Ureter (tissue), 1 donor: ENCODE measurements at regions not wholly inside any gene's neighbourhood (a gene's known extent, or its start where the extent isn't known, plus 50 kb on each side); places are given as distances from the start of the nearest gene placed in this dataset.

Experiments
- DNase-seq: peaks from one replicate; pipeline ENCODE4 v3.0.0-alpha.2; 2020; ENCODE audit warnings: low spot score
- donor health status: DM: yes; HTN: yes; CAD: no.

DNA sequence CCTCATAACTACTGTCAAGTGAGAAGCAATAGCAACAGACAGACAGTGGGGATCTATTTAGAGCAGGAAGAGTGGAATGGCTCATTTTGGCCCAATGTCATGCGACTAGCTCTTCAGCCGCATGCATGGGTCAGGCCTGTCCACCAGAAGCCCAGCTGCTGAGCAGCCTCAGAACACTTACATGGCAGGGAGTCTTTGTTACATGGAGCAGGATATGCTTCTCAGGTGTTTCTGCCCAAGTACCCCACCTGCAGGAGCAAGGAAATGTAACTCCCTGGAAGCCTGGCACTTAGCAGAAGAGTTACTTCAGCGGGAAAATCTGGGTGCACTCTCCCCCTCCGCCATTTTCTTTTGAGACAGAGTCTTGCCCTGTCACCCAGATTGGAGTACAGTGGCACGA lies 73.5 kb upstream of the ARHGAP5 start:
- DNase-seq: no peak

DNA sequence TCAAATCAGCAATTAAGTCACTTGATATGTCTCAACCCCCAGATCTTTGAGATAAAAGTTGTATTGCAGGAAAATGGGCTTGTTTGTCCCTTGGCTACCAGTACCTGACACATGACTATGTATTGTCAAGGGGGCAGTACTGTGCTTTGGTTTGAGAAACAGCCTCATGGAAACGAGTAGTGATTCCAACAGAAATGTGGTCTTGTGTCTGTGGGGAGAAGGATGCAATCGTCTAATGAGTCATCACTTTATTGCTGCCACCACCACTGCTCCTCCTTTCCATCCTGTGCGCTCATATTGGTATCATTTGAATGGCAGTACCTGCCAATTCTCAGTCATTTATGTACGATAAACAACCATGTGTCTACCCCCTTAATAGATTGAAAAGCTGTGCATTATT lies 72.8 kb upstream of the ARHGAP5 start:
- no peak for DNase-seq

DNA sequence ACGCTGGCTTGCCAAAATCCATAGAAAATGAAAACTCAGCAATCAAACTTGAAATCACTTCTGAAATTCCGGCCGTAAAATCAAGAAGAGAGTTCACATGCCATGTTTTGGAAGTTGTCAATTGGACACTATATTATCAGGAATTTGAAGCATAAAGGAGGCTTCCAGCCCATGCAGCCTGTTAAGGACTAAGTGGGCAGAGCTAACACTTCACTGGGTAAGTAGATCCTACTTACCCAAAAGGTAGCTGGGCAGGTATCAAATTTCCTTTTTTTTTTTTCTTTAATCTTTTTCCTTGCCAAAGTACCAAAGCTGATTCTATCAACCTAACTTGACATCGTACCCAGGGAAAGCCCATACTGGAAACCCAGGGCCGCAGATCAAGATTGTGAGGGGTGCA lies 71.5 kb upstream of the ARHGAP5 start:
- no peak for DNase-seq

DNA sequence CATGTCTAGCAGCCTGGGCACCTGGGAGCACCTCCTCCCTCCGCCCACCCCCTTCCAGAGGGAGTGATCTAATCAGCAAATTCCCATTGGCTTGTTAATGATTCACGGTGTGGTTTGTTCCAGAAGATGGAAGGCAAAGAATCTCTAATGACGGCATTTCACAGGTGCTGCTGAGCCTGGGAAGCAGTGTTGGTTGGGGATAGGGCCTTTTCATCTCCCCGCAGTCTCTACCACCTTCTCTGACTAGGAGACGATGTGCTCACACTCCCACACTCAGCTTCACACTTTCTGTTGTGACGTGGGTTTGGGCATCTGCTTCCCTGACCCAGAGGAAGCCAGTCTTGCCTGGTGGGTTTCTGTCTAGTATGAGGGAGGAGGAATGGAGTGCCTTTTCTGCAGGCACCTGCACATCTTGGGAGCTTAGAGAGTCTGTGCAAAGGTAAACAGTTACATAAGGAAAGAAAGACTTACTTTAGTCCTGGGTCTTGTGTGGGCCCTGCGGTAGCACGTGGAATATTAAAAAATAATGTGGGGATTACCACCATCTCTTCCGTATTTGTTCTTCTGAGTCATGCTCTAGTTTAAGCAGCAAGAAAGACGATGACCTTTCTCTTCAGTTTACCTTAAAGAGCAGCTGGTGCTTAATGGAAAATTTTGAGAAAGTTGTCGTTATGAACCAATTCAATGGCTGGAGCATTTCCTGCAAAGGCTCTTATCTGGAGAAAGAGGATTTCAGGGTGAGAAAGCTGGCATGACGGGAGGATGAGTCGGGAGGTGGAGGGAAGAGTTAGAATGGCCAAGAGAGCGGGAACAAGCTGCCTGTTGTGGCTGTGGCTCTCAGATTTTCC lies 70.6 kb upstream of the ARHGAP5 start:
- no peak for DNase-seq

DNA sequence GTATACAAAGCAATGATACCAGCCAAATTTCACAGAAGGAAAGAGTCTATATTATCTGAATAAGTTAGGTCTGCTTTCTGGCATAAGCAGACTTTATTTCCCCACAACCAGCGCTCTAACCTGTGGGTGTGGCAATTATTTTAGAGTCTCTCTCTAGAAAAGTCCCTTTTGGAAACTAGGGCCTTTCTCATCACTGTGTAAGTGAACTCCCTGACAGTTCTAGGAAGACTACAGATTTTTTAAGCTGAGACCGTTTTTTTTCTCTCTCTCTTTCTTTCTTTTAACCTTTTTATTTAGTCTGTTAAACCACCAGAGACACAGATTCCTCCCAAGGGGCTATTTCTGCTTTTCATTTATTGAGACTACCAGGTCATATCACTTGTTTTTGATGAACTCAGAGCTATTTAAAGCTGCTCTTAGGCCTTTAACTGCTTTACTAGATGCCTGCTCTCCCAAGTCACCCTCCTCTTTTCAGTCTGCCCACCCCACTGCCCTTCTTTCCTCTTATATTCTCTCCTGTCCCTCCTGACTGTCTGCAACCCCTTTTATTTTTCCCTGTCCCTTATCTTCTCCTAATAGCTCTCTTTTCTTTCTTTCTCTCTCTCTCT lies 69.2 kb upstream of the ARHGAP5 start:
- DNase-seq: no peak

DNA sequence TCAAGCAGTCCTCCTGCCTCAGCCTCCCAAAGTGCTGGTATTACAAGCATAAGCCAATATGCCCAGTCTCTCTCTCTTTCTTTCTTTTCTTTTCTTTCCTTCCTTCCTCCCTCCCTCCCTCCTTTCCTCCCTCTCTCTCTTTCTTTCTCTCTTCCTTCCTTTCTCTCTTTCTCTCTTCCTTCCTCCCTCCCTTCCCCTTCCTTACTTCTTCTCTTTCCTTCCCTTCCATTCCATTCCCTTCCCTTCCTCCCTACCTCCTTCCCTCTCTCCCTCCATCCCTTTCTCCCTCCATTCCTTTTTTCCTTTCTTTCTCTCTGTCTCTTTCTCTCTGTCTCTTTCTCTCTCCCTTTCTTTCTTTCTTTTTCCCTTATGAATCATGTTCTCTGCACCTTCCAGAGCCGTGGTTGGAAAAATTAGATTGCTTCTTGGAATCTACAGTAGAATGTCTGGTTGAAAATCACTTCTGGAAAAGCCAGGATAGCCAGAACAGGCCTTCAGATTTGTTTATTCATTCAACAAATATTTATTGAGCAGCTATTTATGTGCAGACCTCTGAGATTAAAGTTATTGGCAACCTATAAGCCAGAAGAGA lies 68.4 kb upstream of the ARHGAP5 start:
- DNase-seq: no peak

DNA sequence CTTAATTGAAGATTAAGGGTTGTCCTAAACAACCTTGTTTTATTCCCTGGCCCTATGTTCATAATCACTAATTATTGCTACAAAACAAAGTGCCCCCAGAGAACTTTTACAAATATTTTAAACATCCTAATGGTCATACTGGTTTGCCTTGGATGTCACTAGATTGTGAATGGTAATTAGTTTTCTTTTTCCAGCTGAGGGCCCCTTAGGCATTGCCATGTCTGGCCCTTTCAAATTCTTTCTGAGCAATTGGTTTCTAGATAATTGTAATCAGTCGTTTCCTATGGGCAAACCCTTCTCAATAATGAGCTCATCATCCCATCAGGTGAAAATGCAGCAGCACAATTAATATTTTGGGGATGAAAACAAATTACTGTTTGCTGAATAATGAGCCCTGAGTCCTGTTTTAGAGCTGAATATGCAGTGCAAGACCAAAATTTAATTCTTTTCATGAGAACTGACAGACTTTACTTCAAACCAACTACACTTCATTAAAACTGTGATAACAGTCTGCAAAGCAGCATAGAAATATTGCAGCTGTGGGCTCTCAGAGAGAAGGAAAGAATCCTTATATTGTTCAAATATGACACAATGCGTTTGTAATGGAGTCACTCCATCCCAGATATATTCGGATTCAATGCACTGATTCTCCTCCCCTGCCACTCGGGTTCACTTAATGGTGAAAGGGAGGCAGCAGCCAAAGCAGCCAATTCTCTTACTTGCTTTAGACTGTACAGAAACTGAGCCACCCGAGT lies 67.7 kb upstream of the ARHGAP5 start:
- no peak for DNase-seq

DNA sequence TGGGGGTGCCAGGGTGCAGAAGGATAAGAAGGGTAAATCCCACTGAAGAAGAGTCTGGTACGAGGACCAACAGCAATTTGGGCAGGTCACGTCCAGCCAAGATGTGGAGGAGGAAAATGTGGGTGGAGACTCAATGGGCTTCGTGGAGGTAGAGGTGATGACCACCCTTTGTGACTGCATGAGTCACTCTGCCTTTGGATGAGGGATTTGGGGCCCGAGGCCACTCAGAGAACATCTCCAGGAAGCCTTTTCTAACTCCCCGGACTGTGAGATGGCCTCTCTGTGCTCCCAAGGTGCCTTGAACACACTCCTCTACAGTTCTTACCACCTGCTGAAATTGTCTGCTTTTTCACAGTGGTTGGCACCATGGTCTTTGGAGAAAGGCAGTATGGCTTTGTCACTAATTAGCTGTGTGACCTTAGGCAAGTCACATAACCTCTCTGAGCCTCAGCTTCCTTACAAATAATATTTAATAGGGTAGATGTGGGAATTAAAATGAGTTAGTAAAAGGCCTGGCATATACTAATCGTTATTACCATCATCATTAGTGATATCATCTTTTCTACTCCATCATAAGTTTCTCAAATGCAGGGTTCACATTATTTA lies 67.0 kb upstream of the ARHGAP5 start:
- no peak for DNase-seq

DNA sequence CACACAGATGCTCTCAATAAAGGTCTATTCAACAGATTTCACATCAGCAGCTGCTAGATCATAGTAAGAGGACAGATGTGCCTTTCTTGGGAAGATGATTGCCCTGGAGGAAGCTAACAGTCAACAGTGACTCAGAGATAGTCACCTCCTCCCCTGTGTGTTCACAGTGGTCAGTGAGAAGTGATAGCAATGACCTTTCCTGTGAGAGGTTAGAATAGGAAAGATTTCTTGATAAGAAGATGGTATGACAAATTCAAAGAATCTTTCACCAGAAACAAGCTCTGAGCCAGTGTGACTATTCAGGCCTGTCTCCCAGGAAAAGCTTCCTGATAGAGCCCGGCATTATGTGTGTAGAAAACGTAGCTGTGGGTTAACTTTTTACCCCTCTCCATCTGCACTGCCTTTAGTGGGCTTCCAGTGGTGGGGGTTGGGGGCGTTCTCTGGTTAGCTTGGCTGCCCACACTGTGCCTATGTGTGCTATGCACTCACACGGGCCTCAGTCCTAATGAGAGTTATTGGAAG lies 66.4 kb upstream of the ARHGAP5 start:
- DNase-seq: no peak

DNA sequence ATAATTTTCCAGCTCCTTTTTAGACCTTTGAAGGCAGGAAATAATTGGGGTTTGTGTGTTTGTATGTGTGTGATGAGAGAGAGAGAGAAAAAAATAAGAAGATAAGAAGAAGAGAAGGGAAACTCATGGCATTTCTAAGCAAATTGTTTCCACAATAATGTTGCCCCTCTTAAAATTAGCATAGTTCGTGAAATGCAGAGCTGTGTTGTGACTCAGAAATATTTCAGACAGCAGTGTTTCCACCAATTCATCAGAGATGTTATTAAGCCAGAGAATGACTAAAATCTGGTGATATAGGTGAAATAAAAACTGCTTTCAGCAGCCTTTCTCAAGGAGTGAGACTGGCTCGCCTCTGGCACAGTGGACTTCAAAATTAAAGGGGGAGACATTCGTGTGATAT lies 65.9 kb upstream of the ARHGAP5 start:
- DNase-seq: no peak

DNA sequence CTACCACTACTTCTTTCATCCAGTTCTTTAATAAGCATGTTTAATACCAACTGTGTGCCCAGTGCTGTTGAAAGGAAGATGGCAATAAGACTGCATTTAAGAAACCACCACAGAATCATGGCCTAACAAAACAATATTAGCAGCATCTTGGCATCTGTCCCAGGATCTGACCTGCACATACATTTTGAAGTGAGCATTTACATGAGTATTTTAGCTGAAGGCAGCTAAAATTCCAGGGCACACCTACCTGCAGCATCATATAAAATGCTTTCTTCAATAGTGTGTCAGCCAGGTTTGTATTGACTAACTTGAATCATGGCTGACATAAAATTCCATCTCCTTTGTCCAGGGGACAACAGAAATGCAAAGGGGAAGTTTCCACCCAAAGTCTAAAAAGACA lies 65.0 kb upstream of the ARHGAP5 start:
- no peak for DNase-seq

DNA sequence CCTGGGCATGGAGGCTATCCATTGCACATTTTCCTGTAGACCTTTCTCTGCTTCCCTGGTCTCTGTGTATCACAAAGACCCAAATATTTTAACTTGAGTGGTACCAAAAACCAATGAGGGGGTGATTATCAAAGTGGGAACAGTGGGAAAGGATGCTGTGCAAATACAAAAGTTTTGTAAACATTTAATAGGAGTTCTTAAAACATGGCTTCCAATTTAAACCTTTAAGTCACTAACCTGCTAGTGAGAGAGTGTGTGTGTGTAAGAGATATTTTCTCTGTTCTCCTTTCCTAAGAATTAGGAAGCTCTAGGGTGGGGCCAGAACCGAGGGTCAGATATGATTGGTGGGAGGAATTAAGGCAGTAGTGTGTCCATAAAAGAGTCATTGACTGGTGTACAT lies 64.5 kb upstream of the ARHGAP5 start:
- no peak for DNase-seq

DNA sequence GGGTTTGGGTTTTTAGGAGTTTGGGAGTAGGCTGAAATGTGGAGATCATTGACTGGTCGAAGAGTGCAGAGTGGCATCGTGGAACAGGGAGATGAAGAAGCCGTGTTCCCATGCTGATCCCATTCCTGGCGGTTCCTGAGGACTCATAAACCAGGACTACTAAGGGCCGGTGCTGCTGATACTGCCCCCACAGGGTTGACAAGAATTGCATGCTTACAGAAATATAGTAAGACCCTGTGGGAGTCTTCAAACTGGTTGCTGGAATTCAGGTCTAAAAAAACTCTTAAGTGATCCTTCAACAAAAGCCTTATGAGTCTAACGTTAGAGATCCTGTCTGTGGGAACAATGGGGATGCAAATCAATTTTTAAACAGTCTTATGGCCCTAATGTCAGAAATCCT lies 64.0 kb upstream of the ARHGAP5 start:
- DNase-seq: no peak

DNA sequence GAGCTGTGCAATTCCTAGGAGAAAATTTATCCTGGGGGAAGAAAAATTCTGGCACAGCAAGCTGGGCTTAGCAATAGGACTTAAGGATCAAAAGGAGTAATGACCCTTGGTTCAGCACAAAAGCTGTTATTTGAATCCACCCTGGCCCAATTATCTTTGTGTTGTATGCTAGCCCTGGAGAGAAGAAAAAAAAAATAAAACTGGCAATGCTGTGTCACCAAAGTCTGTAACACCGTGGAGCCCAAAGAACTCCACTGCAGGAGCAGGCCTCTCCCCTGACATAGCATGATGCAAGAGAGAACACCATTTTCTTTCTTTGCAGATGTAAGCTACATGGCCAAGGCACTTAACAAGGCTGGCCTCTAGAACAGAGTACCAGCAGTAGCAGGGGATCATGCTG lies 63.0 kb upstream of the ARHGAP5 start:
- no peak for DNase-seq

DNA sequence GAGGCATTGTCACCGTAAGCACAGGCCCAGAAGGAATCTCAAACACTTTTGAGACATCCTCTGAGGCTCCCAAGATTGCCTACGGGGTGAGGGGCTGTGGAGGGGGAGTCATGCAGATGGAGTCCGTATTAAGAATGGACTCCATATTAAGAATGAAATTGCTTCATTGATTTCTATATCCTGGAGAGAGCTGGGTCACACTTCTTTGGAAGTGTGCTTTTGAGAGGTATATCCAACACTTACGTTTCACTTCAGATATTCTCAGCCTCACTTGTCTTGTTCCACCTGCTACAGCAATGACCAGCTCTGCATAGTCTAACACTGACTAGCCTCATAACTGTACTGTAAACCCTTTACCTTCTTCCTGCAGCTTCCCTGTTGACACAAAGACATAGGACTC lies 62.6 kb upstream of the ARHGAP5 start:
- no peak for DNase-seq

DNA sequence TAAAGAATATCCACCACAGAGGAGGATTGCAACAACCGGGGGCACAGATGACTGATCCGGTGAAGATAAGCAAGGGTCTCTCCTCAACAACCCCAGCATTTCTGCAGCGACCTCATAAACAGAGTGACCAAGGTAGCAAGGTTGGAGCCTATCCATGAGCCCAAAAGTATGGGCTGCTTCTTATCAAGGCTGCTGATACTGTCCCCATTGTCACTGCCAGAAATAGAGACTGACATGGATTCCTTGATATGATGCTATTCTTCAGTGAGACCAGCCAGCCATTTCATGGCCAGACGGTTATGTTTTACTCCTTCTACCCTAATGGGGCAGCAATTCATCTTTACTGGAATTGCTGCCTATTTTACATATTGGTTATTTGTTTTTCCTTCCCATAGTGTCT lies 61.9 kb upstream of the ARHGAP5 start:
- no peak for DNase-seq

DNA sequence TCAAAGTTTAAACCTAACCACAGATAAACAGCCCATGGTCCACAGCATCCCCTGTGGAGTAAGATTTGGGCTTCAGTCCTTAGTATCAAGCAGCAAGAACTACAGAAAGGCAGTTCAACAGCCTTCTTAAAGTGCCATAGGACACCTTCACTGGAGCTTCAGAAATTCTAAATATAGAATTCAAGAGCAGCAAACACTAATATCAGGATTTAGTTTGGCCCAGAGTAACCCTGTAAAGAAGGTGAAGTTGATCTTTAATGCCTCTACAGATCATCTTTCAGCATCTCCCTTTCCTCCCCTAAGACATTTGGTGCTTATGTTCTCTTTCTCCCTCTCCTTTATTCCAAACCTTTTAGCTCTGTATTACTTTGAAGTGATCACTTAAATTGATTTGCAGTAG lies 59.5 kb upstream of the ARHGAP5 start:
- no peak for DNase-seq

DNA sequence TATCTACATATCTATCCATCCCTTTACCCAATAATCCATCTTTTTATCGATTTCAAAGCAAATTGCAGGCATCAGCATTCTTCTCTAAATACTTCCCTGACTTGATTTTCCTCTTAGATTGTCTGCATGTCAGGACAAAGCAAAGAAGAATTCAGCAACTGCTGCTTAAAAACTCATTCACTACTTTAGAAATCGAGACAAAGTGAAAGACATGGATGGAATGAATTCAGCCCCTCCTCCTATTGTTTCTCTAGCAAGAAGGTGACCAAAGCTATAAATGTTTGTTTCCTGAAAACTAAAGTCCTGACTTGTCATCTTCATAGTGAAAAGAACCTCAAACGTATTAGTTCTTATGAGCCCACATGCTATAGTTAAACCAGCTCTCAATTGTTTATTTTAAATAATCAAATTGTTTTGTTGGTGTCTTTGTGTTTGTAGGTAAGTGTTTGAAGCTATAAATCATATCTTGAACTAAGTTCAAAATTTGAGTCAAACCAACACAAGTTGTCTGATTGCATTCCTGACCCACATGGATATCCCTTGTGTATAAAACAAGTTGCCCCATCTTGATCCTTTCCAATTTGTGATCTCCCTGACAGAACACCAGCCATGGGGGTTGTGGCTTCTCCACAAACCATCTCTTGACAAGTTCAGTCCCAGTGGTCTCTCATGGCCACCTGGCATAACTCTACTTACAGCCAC lies 58.6 kb upstream of the ARHGAP5 start:
- DNase-seq: no peak

DNA sequence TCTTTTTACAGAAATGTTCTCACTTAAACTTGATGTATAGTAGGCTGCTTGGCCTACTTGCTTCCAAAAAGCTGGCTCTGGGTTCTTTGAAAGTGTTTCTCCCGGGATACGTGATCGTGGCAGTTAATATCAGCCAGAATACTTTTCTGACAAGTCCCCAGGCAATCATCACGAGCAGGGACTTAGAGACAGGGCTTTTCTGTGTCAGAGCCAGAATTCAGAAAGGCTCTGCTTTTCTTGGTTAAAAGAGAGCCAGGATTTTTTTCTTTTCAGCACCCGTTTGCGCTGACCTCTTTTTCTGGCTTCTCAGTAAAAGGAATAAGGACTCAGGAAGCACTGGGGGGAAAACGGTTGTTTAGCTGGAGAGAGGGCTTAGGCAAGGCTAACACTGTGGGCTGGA lies 57.8 kb upstream of the ARHGAP5 start:
- DNase-seq: no peak

DNA sequence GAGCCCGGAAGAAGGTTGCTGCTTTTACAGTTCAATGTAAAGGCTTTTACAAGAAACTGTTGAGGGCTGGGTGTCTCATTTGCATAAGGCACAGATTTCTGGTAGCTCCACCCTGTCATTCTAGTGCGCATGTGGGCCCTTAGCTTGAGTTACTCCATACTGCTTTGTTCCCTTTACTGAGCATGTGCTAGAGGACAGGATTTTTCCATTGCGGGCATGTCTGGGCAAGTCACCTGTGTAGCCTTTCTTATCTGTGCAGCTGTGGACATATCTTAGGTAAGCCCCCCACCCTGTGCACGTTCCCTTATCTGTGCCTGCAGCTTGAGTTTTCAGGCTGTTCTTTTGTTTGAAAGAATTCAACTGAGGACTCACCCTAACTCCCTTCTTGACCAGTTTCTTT lies 56.2 kb upstream of the ARHGAP5 start:
- DNase-seq: no peak

DNA sequence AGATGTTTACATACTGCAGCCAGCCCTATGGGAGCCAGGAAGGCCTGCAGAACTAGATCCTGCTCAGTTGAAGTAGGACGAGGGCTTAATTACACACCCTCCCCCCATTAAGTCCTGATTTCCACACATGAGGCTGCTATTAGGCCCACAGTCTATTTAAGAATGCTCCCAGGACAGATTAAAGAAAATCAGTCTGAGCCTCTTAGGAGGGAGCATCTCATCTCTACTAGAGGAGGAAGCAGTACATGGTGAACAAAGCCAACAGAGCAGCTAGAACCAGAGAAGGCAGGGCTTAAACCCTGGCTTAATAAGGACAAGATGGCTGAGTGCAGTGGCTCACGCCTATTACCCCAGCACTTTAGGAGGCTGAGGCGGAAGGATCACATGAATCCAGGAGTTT lies 55.8 kb upstream of the ARHGAP5 start:
- DNase-seq: no peak
